Fibroblast of villous mesenchyme (primary cell): ENCODE measurements at regions not wholly inside any gene's neighbourhood (a gene's known extent, or its start where the extent isn't known, plus 50 kb on each side); places are given as distances from the start of the nearest gene placed in this dataset.

ENCODE experiments used
- DNase-seq: peaks from one replicate; pipeline ENCODE4 v3.0.0-alpha.2; 2010; ENCODE audit warnings: low read depth
- H3K4me3 ChIP-seq: 2 replicates; pipeline ENCODE4 v1.5.1; 2011; ENCODE audit warnings: low read depth, mild to moderate bottlenecking, low read length
- TF ChIP-seq, protein P1 (sequence below): IDR thresholded peaks from 2 replicates; pipeline ENCODE4 v1.5.1; 2012; ENCODE audit warnings: low read depth, mild to moderate bottlenecking, low read length; ENCODE audit not compliant: insufficient read depth

DNA sequence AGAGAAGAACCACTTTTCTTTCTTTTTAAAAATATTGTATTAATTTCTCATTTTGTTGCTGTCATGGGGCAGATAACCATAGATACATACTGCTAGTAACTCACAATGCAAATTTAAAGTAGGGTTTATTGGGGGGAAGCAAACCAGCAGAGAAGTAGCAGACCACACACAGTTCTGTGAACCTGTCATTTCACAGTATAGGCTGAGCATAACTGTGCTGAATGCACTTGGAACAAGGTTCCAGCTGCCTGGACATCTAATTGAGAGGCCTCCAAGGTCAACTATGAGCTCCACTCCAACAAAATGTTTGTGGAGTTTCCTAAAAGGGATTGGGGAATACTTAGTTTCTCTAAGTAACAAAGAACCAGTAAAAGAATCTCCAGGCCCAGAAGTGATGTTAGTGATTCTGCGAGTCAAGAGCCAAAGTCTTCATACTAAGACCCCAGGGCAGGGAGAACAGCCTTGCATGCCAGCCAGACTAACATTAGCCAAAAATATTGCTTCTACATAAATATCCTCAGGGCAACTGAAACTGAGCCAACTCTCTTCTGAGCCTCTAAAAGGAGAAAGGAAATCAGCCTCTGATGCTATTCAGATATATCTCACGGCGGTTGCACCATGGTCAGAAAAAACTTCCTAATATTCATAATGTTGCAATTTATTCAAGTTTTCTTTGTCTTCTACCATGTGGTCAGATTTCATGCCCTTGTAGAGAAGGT lies 856.4 kb upstream of the ALCAM start:
- no peak overlapping the region for H3K4me3 ChIP-seq
- TF ChIP-seq, protein P1, sequence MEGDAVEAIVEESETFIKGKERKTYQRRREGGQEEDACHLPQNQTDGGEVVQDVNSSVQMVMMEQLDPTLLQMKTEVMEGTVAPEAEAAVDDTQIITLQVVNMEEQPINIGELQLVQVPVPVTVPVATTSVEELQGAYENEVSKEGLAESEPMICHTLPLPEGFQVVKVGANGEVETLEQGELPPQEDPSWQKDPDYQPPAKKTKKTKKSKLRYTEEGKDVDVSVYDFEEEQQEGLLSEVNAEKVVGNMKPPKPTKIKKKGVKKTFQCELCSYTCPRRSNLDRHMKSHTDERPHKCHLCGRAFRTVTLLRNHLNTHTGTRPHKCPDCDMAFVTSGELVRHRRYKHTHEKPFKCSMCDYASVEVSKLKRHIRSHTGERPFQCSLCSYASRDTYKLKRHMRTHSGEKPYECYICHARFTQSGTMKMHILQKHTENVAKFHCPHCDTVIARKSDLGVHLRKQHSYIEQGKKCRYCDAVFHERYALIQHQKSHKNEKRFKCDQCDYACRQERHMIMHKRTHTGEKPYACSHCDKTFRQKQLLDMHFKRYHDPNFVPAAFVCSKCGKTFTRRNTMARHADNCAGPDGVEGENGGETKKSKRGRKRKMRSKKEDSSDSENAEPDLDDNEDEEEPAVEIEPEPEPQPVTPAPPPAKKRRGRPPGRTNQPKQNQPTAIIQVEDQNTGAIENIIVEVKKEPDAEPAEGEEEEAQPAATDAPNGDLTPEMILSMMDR, result no peak
- no peak for DNase-seq

DNA sequence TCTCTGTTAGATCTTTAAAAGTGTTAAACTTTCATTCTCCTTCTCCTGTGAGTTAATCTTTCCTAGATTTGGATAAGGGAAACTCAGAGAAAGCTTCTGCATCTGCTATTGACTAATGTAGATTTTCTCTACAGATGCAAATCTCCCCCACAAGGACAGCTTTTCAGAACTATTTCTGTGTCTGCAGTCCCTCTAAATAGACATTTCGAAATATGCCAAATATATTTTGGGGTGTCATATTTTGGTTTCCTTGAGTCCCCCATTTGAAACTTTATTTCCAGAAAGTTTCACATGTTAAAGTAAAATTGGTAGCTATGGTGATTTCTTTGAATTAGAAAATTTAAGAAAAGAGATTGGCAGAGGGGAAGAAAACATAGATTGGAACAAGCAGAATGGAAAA lies 852.3 kb upstream of the ALCAM start:
- no peak for DNase-seq
- TF ChIP-seq, protein P1, result no peak
- no peak overlapping the region for H3K4me3 ChIP-seq

DNA sequence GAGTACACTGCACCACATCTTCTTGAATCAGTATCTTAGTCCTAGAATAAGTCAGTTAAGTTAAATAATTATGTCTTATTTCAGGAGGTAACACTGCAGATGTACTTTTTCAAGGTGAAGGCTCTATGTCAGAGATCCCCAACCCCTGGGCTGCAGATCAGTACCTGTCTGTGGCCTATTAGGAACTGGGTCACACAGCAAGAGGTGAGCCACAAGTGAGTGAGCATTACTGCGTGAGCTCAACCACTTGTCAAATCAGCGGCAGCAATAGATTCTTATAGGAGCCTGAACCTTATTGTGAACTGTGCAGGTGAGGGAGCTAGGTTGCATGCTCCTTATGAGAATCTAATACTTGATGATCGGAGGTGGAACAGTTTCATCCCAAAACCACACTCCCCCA lies 851.9 kb upstream of the ALCAM start:
- TF ChIP-seq, protein P1, result no peak
- H3K4me3 ChIP-seq, result no peak overlapping the region

DNA sequence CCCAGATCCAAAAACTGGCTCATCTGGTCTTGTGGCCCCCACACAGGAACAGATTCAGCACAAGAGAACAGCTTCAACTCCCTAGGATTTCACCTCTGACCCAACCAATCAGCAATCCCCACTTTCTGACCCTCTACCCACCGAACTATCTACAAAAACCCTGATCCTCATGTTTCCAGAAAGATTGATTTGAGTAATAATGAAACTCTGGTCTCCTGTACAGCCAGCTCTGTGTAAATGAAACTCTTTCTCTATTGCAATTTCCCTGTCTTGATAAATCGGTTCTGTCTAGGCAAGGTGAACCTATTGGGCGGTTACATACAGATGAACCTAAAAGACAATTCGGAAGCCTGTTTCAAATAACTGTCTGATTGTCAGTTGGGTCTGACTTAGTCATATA lies 847.6 kb upstream of the ALCAM start:
- no peak overlapping the region for H3K4me3 ChIP-seq
- TF ChIP-seq, protein P1, result no peak
- no peak for DNase-seq

More for the DNA sequence above, 851.9 kb upstream of the ALCAM start:
- no peak for DNase-seq

DNA sequence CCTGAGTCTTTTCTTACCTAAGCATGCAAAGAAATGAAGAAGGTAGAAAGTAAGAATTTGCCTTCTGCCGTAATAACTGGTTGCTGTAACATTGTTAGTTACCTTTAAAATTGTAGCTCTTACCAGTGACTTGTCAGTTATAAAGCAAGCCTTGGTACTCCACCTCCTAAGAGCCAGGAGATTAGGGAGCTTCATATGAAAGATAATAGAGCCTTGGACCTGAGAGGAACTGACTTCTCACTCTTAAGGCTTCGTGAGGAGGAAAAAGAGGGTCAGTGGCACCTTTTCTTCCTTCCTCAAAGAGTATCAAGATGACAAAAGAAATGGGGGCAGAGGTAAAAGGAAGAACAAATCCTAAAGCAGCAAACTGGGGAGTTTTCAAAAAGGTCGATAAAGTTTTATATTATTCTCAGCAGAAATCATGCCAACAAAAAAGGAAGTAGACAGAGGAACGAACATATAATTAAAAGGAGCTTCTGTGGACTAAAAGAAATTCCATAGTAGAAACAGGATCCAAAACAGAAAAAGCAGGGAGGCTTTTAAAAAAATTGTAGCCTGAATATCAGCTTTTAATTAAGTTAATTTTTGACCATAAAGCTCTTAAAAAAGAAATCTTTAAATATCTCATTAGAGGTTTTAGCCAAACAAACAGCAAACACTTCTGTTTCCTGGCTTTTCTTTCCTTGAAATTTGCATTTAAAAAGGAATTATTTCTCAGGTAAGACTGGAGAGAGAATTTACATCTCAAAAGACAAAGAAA lies 847.1 kb upstream of the ALCAM start:
- DNase-seq, result no peak
- TF ChIP-seq, protein P1, result no peak
- H3K4me3 ChIP-seq, result no peak overlapping the region

DNA sequence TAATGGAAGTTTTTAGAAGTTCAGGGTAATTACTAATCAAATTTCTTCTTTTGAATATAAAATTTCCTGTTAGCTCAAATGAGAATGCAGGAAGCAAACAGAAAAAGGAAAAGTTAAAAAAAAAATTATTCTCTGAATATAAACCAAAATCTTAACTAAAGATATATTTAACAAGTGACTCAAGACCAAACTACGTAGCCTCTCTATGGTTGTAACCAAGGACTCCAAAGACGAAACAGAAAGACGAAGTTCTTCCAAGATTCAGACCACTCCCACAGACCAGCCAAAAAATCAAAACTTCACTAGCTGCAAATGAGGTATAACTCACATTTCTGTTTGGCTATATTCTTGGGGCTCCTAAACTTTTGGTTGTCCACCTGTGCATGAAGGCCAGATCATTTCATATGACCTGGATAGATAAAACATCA lies 846.5 kb upstream of the ALCAM start:
- H3K4me3 ChIP-seq, result no peak overlapping the region
- TF ChIP-seq, protein P1, result no peak
- no peak for DNase-seq
